HL-60 (cell line): ENCODE measurements at regions not wholly inside any gene's neighbourhood (a gene's known extent, or its start where the extent isn't known, plus 50 kb on each side); places are given as distances from the start of the nearest gene placed in this dataset.
"Not testable (repeated sequence)": the region's sequence is repeated elsewhere in the genome, so short reads cannot be mapped to it uniquely, and the experiment has no call there.

Experiments
- DNase-seq, 2 experiments: peaks; one replicate each; pipeline ENCODE4 v3.0.0-alpha.2; 2010 to 2020; ENCODE audit warnings: low read depth in 1 of 2, low spot score in 1 of 2
- H3K27ac ChIP-seq: fragments of 250-450 bp; sonication (Bioruptor Pico); replicated peaks from 2 replicates; pipeline ENCODE4 v1.5.1; 2020; ENCODE audit warnings: mild to moderate bottlenecking, moderate library complexity
- H3K27me3 ChIP-seq: fragments of 250-450 bp; sonication (Bioruptor Pico); 2 replicates; pipeline ENCODE4 v1.5.1; 2021; ENCODE audit warnings: mild to moderate bottlenecking, moderate library complexity; ENCODE audit not compliant: insufficient read depth, poor library complexity, severe bottlenecking
- H3K4me3 ChIP-seq: replicated peaks from 2 replicates; pipeline ENCODE4 v1.5.1; 2011; ENCODE audit warnings: mild to moderate bottlenecking, control low read depth, low read length; ENCODE audit not compliant: insufficient read depth
- CTCF ChIP-seq: IDR thresholded peaks from one replicate; pipeline ENCODE4 v1.5.1; 2011; ENCODE audit warnings: low read length, control low read depth, inconsistent platforms; ENCODE audit not compliant: insufficient read depth
- GABPA ChIP-seq: IDR thresholded peaks from 2 replicates; pipeline ENCODE4 v1.6.1; 2012; ENCODE audit warnings: low read depth
- POLR2AphosphoS5 ChIP-seq: IDR thresholded peaks from 2 replicates; pipeline ENCODE4 v1.6.1; 2012; ENCODE audit warnings: low read depth
- REST ChIP-seq: IDR thresholded peaks from 2 replicates; pipeline ENCODE4 v1.6.1; 2012; ENCODE audit warnings: low read depth; ENCODE audit not compliant: insufficient replicate concordance
- SPI1 ChIP-seq: IDR thresholded peaks from 2 replicates; pipeline ENCODE4 v1.6.1; 2012; ENCODE audit warnings: low read depth, mild to moderate bottlenecking, borderline replicate concordance

DNA sequence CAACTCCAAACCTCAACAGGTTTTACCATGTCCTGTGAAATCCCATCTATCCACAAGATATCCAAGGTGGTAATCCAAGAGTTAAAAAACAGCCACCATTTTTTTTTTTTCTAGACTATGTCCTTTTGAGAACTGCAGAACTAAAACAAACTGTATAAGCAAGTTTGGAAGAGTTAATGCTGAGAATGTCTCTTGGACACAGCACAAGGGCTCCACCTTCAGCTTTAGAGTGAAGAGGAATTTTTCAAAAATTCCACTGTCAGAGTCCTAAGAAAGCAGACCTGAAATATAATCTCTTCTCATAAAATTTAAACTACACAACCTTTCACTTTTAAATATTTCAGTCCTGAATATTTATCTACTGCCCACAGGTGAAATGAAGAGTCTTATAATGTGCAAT is 167.8 kb upstream of the CCNG1 start:
- H3K27me3 ChIP-seq: peaks cover 3% of the 10 kb centered on the region
- H3K4me3 ChIP-seq: no peak overlapping the region
- H3K27ac ChIP-seq: no peak overlapping the region
- no peak for DNase-seq
- TF ChIP-seq CTCF (no peak), REST (no peak), GABPA (no peak), SPI1 (no peak), POLR2AphosphoS5 (no peak)

- Histone ChIP-seq H3K27ac (no peak overlapping the region), H3K4me3 (no peak overlapping the region), H3K27me3 (no peaks in the 10 kb centered on the region)
- no peak for TF ChIP-seq SPI1
- TF ChIP-seq POLR2AphosphoS5: no peak
- DNase-seq: no peak
Measured at GRCh38 chr5:163276466-163276865, 160.9 kb upstream of the CCNG1 start.

GRCh38 chr5:163280897-163281296 is 156.5 kb upstream of the CCNG1 start:
- not testable (repeated sequence) for H3K4me3 ChIP-seq, H3K27ac ChIP-seq, DNase-seq, H3K27me3 ChIP-seq

DNA sequence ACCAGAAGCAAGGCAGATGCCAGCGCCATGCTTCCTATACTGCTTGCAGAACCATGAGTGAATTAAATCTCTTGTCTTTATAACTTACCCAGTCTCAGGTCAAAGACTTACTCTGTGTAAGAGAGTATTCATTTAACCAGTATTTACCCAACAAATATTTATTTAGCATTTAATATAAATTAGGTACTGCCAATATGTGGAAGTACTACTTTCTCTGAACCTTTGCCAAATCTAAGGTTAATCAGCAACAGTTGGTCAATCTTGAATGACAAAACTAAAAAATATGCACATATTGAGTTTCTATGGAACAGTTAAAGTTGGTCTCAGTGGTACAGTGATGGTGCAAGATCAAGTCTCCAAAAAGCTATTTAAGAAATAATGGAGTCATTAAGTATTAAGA is 155.9 kb upstream of the CCNG1 start:
- DNase-seq: no peak
- TF ChIP-seq SPI1 (no peak), CTCF (no peak), POLR2AphosphoS5 (no peak), GABPA (no peak), REST (no peak)
- Histone ChIP-seq H3K27me3 (no peaks in the 10 kb centered on the region), H3K4me3 (no peak overlapping the region), H3K27ac (no peak overlapping the region)

DNA sequence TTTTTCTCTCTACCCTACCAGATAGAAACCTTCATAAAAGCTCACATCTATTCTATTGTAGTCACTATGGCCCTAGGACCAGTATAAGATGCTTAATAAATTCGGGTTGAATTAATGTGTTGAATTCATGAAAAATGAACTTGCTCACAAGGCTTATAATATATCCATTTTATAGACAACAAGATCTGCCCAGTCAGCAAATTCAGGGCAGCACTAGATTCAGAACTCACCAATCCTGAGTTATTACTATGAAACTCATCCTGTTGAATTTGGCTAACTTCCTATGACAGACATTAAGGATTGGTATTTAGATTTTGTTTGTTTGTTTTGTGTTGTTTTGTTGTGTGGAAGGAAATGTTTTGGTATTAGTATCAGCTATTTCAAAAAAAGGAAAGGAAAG is 143.6 kb upstream of the CCNG1 start:
- Histone ChIP-seq H3K27ac (no peak overlapping the region), H3K27me3 (no peaks in the 10 kb centered on the region), H3K4me3 (no peak overlapping the region)
- TF ChIP-seq CTCF: no peak
- DNase-seq: no peak
